HUES48 (cell line): ENCODE measurements at regions not wholly inside any gene's neighbourhood (a gene's known extent, or its start where the extent isn't known, plus 50 kb on each side); places are given as distances from the start of the nearest gene placed in this dataset.
A peak's percentile ranks its signal among the peaks of the same experiment; 100 is the strongest.

Experiments used
- H3K27ac ChIP-seq: one replicate; pipeline ENCODE4 v1.7.0; 2013; ENCODE audit warnings: low read depth, low read length, inconsistent platforms
- H3K27me3 ChIP-seq: 2 replicates; pipeline ENCODE4 v1.6.1; 2013; ENCODE audit warnings: mild to moderate bottlenecking, low read length; ENCODE audit not compliant: control insufficient read depth, insufficient read depth
- H3K36me3 ChIP-seq: 2 replicates; pipeline ENCODE4 v1.6.1; 2013; ENCODE audit warnings: low read length; ENCODE audit not compliant: control insufficient read depth, insufficient read depth
- H3K4me1 ChIP-seq: 2 replicates; pipeline ENCODE4 v1.6.1; 2013; ENCODE audit warnings: mild to moderate bottlenecking, low read length; ENCODE audit not compliant: control insufficient read depth, insufficient read depth
- H3K4me3 ChIP-seq: 2 replicates; pipeline ENCODE4 v1.5.1; 2013; ENCODE audit warnings: mild to moderate bottlenecking, low read depth, low read length
- H3K9ac ChIP-seq: 2 replicates; pipeline ENCODE4 v1.6.1; 2013; ENCODE audit warnings: mild to moderate bottlenecking, low read depth, low read length, moderate library complexity
- H3K9me3 ChIP-seq: 2 replicates; pipeline ENCODE4 v1.6.1; 2013; ENCODE audit warnings: low read length; ENCODE audit not compliant: control insufficient read depth, insufficient read depth

DNA sequence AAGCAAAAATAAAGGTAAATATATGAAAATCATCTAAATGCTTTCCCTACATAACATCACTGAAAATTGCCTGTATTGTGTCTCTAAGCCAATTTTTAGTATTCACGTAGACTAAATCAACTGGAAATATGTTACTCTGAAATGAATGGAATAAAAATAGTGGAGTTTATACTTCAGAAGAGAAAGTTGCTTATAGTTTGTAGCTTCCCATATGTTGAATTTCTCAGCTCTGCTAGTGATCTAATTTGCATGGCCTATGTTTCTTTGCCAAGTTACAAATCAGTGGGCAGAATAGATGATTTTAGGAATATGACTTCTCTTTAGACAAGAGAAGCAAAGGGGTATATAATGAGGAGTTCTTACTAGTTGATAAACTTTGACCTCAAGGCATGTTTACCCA lies 850.2 kb downstream of the OLFM4 start:
- no peaks in the 10 kb centered on the region for H3K9me3 ChIP-seq
- no peaks in the 10 kb centered on the region for H3K36me3 ChIP-seq
- H3K4me3 ChIP-seq, result no peak overlapping the region
- H3K9ac ChIP-seq, result no peak overlapping the region
- H3K4me1 ChIP-seq, result peaks cover 2% of the 10 kb centered on the region; the same call in 1 of the 2 replicates
- H3K27me3 ChIP-seq, result no peaks in the 10 kb centered on the region
- no peak overlapping the region for H3K27ac ChIP-seq

DNA sequence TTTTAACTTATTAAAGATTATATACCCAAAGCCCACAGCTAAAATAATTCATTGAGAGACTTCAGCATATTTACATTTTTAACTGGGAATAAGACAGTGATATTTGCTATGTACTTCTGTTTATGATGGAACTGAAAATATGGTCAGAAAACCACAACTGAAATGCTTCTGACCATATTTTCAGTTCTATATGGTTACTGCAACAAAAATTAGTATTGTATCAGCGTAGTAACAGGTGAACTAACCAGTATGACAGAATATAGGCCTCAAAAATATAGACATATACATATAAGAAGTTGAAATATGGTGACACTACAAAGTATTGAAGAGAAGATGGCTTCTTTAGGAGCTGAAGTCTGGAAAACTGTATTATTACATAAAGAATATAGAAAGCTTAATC lies 857.4 kb downstream of the OLFM4 start:
- H3K27me3 ChIP-seq, result no peaks in the 10 kb centered on the region
- no peaks in the 10 kb centered on the region for H3K9me3 ChIP-seq
- no peak overlapping the region for H3K27ac ChIP-seq
- H3K36me3 ChIP-seq, result no peaks in the 10 kb centered on the region
- no peaks in the 10 kb centered on the region for H3K4me1 ChIP-seq
- H3K4me3 ChIP-seq, result no peak overlapping the region
- H3K9ac ChIP-seq, result no peak overlapping the region

DNA sequence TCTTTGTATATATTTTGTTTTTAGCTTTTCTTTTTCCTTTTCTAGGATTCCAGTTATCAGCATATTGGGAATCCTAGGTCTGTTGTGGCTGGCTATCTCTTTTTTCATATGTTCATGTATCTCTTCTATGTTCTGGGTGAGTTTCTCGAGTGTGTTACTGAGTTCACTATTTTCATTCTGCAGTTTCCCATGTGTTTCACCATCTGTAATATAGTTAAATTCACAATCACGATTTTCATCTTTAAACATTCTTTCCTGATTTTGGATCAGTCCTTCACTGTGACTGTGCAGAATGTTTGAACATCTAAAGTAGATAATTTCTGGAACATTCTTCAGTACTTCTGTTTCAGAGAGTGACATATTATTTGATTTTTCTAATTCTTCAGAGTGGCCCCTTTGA lies 862.1 kb downstream of the OLFM4 start:
- H3K36me3 ChIP-seq, result no peaks in the 10 kb centered on the region
- H3K9me3 ChIP-seq, result no peaks in the 10 kb centered on the region
- H3K27me3 ChIP-seq, result no peaks in the 10 kb centered on the region
- H3K4me1 ChIP-seq, result no peaks in the 10 kb centered on the region
- H3K9ac ChIP-seq, result no peak overlapping the region
- no peak overlapping the region for H3K4me3 ChIP-seq
- no peak overlapping the region for H3K27ac ChIP-seq

DNA sequence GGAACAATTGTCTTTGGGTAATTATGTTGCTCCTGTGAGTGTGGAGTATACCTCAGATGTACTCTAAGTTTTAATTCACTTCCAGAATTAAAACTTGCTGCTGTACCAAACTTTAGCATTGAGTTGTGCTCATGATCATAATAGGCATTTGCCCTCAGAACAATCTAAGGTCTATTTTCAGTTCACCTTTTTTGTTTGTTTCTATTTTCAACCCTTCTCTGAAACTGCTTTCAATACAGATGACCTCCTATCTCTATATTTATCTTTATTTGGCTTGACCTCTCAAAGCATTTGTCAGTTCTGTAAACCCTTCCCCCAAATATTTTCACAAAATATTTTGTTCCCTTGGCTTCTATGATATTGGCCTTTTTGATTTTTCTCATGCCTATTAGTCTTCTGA lies 873.0 kb downstream of the OLFM4 start:
- no peak overlapping the region for H3K27ac ChIP-seq

DNA sequence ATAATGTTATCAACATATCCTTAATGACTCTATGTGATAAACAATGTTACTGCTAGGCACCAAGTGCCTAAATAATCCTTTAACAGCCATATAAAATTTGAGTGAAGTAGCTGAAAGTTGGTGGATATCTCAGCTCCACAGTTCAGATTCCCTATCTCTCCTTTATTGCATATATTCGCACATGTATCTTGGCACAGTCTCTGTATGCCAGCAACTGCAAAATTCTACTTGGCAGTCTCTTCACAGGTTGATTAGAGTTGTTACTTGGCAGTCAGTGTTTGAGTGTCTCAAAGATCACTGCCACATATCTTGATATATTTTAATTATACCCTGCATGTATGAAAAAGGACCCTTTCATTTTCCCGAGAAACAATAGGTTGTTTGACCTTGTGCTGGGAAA lies 879.3 kb downstream of the OLFM4 start:
- no peak overlapping the region for H3K4me3 ChIP-seq
- no peaks in the 10 kb centered on the region for H3K9me3 ChIP-seq
- no peaks in the 10 kb centered on the region for H3K36me3 ChIP-seq
- peaks cover 20% of the 10 kb centered on the region; the same call in 1 of the 2 replicates for H3K4me1 ChIP-seq
- no peak overlapping the region for H3K9ac ChIP-seq
- no peaks in the 10 kb centered on the region for H3K27me3 ChIP-seq
- no peak overlapping the region for H3K27ac ChIP-seq

More for the DNA sequence above, 873.0 kb downstream of the OLFM4 start:
- Histone ChIP-seq H3K4me1 (no peaks in the 10 kb centered on the region), H3K36me3 (no peaks in the 10 kb centered on the region), H3K9ac (no peak overlapping the region), H3K4me3 (no peak overlapping the region), H3K27me3 (no peaks in the 10 kb centered on the region), H3K9me3 (no peaks in the 10 kb centered on the region)

DNA sequence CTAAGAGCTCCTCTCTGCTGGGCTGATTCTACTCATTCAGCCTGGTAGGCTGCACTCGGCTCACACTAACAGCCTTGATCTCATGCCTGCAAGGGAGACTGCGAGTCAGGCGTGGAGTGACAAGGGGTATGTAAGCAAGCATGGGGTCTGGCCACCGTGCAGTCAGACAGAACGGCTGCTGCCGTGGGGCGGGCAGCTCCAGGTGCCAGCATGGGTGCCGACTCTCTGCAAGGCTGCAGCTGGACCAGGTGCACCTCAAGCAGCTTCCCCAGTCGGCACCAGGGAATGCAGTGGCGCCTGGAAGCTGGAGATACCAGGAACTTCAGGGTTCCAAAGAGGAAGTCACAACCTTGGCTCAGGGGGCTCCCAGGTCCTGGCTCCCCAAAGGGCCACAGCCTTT lies 892.3 kb downstream of the OLFM4 start:
- H3K9me3 ChIP-seq, result no peaks in the 10 kb centered on the region
- H3K36me3 ChIP-seq, result no peaks in the 10 kb centered on the region
- H3K4me1 ChIP-seq, result no peaks in the 10 kb centered on the region; the same call in 1 of the 2 replicates
- H3K27ac ChIP-seq, result no peak overlapping the region
- no peak overlapping the region for H3K4me3 ChIP-seq
- no peak overlapping the region for H3K9ac ChIP-seq
- no peaks in the 10 kb centered on the region for H3K27me3 ChIP-seq

DNA sequence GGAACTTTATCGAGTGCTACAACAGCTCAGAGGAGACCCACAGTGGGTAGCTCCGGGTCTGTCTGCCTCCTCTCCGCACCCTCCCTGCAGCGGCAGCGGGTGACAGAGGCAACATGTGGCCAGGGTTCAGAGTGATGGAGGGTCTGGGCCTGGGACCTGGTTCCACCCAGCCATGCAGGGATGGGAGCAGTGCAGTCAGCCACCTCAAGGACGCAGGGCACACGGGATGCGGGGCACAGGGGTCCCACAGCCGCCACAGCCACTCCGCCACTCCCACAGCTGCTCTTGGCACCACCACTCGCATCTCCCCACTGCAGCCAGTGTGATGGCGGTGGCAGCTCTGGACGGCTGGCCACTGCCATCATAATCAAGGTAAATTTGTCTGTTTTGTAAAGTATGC lies 892.9 kb downstream of the OLFM4 start:
- Histone ChIP-seq H3K27ac (no peak overlapping the region), H3K4me1 (no peaks in the 10 kb centered on the region; the same call in 1 of the 2 replicates), H3K36me3 (no peaks in the 10 kb centered on the region), H3K4me3 (no peak overlapping the region), H3K27me3 (no peaks in the 10 kb centered on the region), H3K9me3 (no peaks in the 10 kb centered on the region), H3K9ac (no peak overlapping the region)

DNA sequence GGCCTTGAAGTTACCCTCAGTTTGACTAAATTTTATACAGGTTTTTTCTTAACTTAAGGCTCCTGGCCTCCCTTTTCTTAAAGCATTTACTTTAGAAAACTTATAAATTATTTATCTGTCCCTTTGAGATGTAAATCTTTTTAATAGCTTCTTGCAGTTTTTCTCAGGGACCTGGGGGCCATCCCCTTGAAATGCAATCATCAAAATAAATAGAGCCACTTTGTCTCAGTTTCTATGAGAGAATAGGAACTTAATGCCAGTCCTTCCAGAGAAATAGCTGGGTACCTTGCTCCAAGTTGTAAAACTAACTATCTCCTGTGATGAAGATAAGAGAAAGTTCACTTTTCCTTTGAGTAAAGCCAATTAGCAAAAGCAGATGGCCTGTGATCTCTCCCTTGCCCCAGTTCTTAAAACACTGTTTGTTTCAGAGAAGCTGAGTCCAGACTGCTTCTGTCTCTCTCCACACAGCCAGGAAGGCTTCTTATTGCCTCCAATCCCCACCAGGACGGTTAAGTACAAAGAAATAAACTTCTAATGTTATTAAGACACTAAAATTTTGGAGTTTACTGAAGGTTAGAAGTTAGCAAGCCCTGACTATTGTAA lies 913.1 kb downstream of the OLFM4 start:
- no peak overlapping the region for H3K9ac ChIP-seq
- peak overlapping the region; percentile 42 for H3K27ac ChIP-seq

DNA sequence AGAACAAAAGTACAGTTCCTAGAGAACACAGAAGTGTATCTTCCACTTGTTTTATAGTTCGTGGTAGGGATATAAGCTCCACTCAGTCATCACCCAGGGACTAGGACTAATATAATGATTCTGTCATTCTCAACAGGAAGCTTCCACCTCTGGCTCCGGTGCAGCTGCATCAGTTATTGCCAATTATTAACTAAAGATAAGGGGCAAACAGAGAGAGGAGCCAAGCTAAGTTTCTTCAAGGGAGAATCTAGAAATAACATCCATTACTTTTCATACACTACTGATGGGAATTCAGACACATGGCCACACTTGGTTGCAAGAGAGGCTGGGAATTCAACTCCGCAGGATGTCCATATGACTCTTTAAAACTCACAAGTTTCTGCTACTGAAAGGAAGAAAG lies 917.9 kb downstream of the OLFM4 start:
- Histone ChIP-seq H3K4me3 (no peak overlapping the region), H3K9me3 (no peaks in the 10 kb centered on the region), H3K4me1 (peaks cover 11% of the 10 kb centered on the region)

More for the DNA sequence above, 913.1 kb downstream of the OLFM4 start:
- peaks cover 25% of the 10 kb centered on the region for H3K27me3 ChIP-seq
- no peaks in the 10 kb centered on the region for H3K9me3 ChIP-seq
- H3K4me1 ChIP-seq, result peaks cover 19% of the 10 kb centered on the region
- no peaks in the 10 kb centered on the region for H3K36me3 ChIP-seq
- no peak overlapping the region for H3K4me3 ChIP-seq

DNA sequence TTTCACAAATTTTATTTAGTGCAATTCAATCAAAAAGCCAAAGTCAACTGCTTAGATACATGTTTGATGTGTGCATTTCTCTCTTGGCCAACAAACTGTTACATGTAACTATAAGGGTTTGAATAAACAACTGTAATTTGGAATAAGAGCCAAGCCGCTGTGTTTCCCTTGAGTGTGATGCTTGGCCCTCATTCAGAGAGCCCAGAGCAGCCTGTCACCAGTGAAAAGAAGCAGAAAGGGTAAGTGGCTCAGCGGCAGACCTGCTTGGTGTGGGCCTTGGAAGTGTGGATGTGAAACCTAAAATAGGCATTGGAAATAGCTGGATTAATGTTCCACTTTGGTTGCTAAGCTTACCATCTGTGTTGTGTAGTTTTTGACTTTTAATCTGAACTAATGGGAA lies 924.6 kb downstream of the OLFM4 start:
- Histone ChIP-seq H3K9ac (no peak overlapping the region), H3K27me3 (no peaks in the 10 kb centered on the region), H3K9me3 (no peaks in the 10 kb centered on the region), H3K36me3 (no peaks in the 10 kb centered on the region), H3K4me1 (no peaks in the 10 kb centered on the region), H3K27ac (no peak overlapping the region), H3K4me3 (no peak overlapping the region)

More for the DNA sequence above, 917.9 kb downstream of the OLFM4 start:
- Histone ChIP-seq H3K9ac (no peak overlapping the region), H3K36me3 (no peaks in the 10 kb centered on the region), H3K27ac (no peak overlapping the region), H3K27me3 (peaks cover 19% of the 10 kb centered on the region)
